SU-DHL-6 (cell line): ENCODE measurements at regions not wholly inside any gene's neighbourhood (a gene's known extent, or its start where the extent isn't known, plus 50 kb on each side); places are given as distances from the start of the nearest gene placed in this dataset.

ENCODE experiments used
- H2AFZ ChIP-seq: fragments of 200-600 bp; sonication (generic); 2 replicates; pipeline ENCODE4 v1.6.1; 2014; ENCODE audit warnings: low read depth, mild to moderate bottlenecking, moderate library complexity, mixed read lengths, antibody characterized with exemption, low read length; ENCODE audit not compliant: severe bottlenecking
- H3F3A ChIP-seq: fragments of 200-600 bp; shearing (Covaris generic); 2 replicates; pipeline ENCODE4 v1.6.0; 2016; ENCODE audit warnings: antibody characterized with exemption, mild to moderate bottlenecking; ENCODE audit not compliant: insufficient read depth
- H3K27ac ChIP-seq: fragments of 200-600 bp; sonication (generic); 2 replicates; pipeline ENCODE4 v1.5.1; 2016; ENCODE audit warnings: low read depth, mild to moderate bottlenecking, low read length, moderate library complexity, mixed read lengths
- H3K27me3 ChIP-seq: fragments of 200-600 bp; sonication (generic), shearing (Covaris generic); 2 replicates; pipeline ENCODE4 v1.6.0; 2014; ENCODE audit warnings: mild to moderate bottlenecking, low read length
- H3K36me3 ChIP-seq: fragments of 200-600 bp; sonication (generic); 2 replicates; pipeline ENCODE4 v1.6.1; 2014; ENCODE audit warnings: mild to moderate bottlenecking, low read length, mixed read lengths
- H3K4me2 ChIP-seq: fragments of 300-600, 200-600 bp; shearing (Covaris generic), sonication (generic); 2 replicates; pipeline ENCODE4 v1.6.0; 2014; ENCODE audit warnings: low read length, low read depth, mild to moderate bottlenecking; ENCODE audit not compliant: poor library complexity, severe bottlenecking
- H3K4me3 ChIP-seq: fragments of 200-600 bp; sonication (generic); 2 replicates; pipeline ENCODE4 v1.5.1; 2014; ENCODE audit warnings: antibody characterized with exemption, low read length, mild to moderate bottlenecking, mixed read lengths; ENCODE audit not compliant: insufficient read depth, poor library complexity, severe bottlenecking
- H3K79me2 ChIP-seq: fragments of 200-600 bp; sonication (generic); 2 replicates; pipeline ENCODE4 v1.6.1; 2014; ENCODE audit warnings: mild to moderate bottlenecking, low read length, moderate library complexity; ENCODE audit not compliant: insufficient read depth
- H3K9ac ChIP-seq: fragments of 200-600 bp; sonication (generic); 2 replicates; pipeline ENCODE4 v1.7.0; 2014; ENCODE audit warnings: mild to moderate bottlenecking, low read length
- H3K9me2 ChIP-seq: fragments of 200-600 bp; sonication (generic); replicated peaks from 2 replicates; pipeline ENCODE4 v1.6.1; 2014; ENCODE audit warnings: low read length; ENCODE audit not compliant: insufficient read depth
- H3K9me3 ChIP-seq: fragments of 200-600 bp; sonication (generic); 2 replicates; pipeline ENCODE4 v1.6.1; 2014; ENCODE audit warnings: low read length, mixed read lengths; ENCODE audit not compliant: insufficient read depth
- H4K20me1 ChIP-seq: fragments of 200-600 bp; sonication (generic); 2 replicates; pipeline ENCODE4 v1.6.1; 2014; ENCODE audit warnings: low read depth, mild to moderate bottlenecking, antibody characterized with exemption, low read length, moderate library complexity, mixed read lengths
- CTCF ChIP-seq: fragments of 200-600 bp; sonication (generic); IDR thresholded peaks from one replicate; pipeline ENCODE4 v1.5.1; 2017; ENCODE audit warnings: antibody characterized with exemption, mild to moderate bottlenecking, low read length, moderate library complexity; ENCODE audit not compliant: insufficient read depth, poor library complexity, severe bottlenecking
- EZH2phosphoT487 ChIP-seq: fragments of 200-600 bp; sonication (generic), shearing (Covaris generic); conservative IDR thresholded peaks from 2 replicates; pipeline ENCODE4 v1.6.1; 2018; ENCODE audit warnings: mild to moderate bottlenecking, antibody characterized with exemption, low read length, moderate library complexity, mixed read lengths

DNA sequence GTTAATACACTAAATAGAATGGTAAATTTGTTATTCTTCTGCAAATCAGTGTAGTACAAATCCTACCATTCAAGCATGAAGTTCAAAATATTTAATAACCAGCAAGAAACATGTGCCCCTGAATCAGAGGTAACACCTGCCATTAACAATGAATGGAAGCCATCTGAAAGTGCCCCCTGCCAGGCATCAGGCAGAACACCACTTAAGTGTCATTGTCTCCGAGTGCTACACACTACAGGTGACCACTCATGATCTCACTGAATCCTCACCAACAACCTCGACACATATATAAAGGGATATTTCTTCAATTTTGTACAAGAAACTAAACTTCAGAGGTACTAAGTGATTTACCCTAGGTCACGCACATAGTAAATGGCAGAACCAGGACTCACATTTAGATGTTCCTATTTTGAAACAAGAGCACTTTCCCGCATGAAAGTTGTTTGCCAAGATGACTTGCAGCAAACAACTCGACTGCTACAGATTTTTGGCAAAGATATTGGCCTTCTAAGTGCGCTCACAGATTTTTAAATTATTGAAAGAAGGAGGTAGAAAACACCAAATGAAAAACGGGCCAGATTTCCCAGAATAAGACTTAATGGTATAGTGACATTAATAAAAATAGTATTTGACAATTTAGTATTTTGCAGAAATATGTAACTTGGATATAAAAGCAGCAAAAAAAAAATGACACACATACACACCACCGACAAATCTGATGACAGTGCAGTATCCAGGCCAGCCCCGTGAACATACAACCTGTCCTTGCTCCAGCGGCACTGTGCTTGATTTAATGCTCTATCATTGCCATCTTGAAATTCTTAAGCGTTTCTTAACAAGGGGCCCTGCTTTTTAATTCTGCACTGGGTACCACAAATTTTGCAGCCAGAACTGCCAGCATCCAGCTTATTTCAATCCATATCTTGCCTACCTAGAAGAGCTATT is 274.5 kb downstream of the ALDH8A1 start:
- TF ChIP-seq EZH2phosphoT487 = no peak
- TF ChIP-seq CTCF = no peak
- Histone ChIP-seq H3K27ac (no peak overlapping the region), H3K36me3 (no peaks in the 10 kb centered on the region), H3F3A (no peaks in the 10 kb centered on the region), H3K4me2 (no peak overlapping the region), H2AFZ (no peak overlapping the region), H3K27me3 (no peaks in the 10 kb centered on the region), H3K9ac (no peak overlapping the region), H3K9me2 (no peaks in the 10 kb centered on the region), H3K79me2 (no peaks in the 10 kb centered on the region), H4K20me1 (no peaks in the 10 kb centered on the region), H3K9me3 (no peaks in the 10 kb centered on the region), H3K4me3 (no peak overlapping the region)

- Histone ChIP-seq H3K9ac (no peak overlapping the region), H3K9me3 (no peaks in the 10 kb centered on the region), H3K36me3 (no peaks in the 10 kb centered on the region), H3K27me3 (no peaks in the 10 kb centered on the region), H3K4me3 (no peak overlapping the region), H3K4me2 (no peak overlapping the region), H2AFZ (no peak overlapping the region), H4K20me1 (no peaks in the 10 kb centered on the region), H3K27ac (no peak overlapping the region), H3K79me2 (no peaks in the 10 kb centered on the region), H3F3A (no peaks in the 10 kb centered on the region), H3K9me2 (no peaks in the 10 kb centered on the region)
- TF ChIP-seq EZH2phosphoT487 (no peak), CTCF (no peak)
Observed at GRCh38 chr6:134674562-134674961, 275.3 kb downstream of the ALDH8A1 start.

DNA sequence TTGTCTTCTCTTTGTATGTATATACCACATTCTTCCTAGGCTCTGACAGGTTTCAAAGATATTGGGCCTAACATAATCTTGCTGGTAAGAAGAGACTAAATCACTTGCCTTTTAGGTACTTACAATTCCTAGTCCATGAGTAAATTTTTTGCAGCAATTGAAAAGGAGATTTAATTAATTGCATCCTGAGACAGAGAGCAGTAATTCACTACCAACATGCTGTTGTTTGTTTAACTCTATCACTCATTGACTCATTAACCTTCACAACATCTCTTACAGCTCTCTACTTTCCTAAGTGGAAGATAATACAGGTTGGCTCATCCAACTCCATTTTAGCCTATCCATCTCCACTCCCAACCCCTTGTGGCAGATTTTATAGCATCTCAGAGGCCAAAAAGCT is 280.4 kb downstream of the ALDH8A1 start:
- H3K36me3 ChIP-seq = no peaks in the 10 kb centered on the region
- no peak overlapping the region for H2AFZ ChIP-seq
- no peak overlapping the region for H3K9ac ChIP-seq
- no peaks in the 10 kb centered on the region for H3F3A ChIP-seq
- no peaks in the 10 kb centered on the region for H3K9me2 ChIP-seq
- no peaks in the 10 kb centered on the region for H3K79me2 ChIP-seq
- H3K27ac ChIP-seq = no peak overlapping the region
- no peak overlapping the region for H3K4me2 ChIP-seq
- H3K4me3 ChIP-seq = no peak overlapping the region
- H3K27me3 ChIP-seq = no peaks in the 10 kb centered on the region
- no peaks in the 10 kb centered on the region for H3K9me3 ChIP-seq
- H4K20me1 ChIP-seq = no peaks in the 10 kb centered on the region
- TF ChIP-seq CTCF (no peak), EZH2phosphoT487 (no peak)
